COLO668 (cell line): ENCODE measurements at regions not wholly inside any gene's neighbourhood (a gene's known extent, or its start where the extent isn't known, plus 50 kb on each side); places are given as distances from the start of the nearest gene placed in this dataset.

Experiments
- DNase-seq: peaks from one replicate; lab custom pipeline; 2025; ENCODE audit not compliant: unreplicated experiment; lab: John Stamatoyannopoulos, UW

DNA sequence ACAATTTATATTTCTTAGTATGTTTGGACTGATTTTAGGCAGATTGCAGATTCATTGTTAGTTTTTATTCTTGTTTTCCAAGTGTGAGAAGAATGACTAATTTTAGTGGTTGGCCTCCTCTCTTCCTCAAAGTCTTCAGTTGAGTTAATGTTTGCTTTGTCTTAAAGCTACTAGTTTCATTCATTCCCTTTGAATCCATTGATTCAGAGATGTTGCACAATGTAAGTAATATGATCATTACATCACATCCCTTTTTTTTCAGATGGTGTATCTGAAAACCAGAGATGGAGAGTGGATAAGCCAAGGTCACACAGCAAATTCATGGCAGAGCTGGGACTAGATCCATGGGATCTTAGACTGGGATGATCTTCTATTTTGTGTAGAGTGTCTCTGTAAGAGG, 577.5 kb downstream of the BCL11B start:
- no peak for DNase-seq

DNA sequence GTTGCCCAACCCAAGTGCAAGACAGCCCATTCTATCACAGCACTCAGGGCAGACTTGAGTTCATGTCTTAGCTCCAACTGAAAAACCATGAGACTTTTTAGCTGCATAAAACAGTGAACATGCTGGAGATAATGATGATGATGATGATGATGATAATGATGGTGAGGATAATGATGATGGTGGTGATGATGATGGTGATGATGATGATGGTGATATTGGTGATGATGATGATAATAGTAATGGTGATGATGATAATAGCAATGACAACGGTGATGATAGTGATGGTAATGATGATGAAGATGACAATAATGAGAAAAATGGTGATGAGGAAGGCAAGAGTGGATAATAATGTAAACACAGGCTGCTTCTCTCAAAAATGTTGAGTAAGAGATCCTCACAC, 576.2 kb downstream of the BCL11B start:
- DNase-seq: no peak

DNA sequence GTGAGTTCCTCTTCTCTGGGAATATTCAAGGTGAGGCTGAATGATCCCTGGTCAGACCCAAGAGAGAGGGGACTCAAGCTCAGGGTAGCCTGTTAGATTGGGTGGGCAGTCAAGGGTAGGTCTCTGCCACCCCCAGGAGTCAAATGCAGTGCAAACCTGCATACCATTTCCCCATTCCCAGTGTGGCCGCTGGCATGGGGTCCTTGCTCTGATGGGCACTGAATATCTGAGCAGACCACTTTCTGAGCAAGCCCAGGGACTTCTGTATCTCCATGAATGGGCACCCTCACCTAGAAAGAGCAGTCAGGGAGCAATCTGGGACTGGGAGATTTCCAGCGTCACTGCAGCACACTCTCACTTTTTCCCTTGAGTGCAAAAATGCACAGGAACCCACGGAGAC, 573.7 kb downstream of the BCL11B start:
- no peak for DNase-seq

DNA sequence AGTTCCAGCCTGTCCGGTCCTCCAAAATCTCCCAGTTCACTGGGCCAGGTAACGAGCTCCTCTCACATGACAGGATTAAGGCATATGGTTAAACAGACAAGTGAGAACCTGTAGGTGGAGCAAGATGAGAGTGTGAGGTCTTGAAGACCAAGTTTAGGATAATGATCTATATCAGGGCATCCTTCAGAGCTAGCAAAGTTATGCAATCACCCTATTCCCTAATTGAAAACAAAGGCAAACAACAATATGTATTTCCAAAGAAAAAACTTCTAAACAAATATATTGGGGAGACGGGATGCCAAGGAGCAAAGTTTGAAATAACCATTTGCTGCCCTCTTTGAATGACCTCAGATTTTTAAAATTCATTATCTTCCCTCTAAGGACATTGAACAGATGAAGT, 571.2 kb downstream of the BCL11B start:
- DNase-seq: no peak

DNA sequence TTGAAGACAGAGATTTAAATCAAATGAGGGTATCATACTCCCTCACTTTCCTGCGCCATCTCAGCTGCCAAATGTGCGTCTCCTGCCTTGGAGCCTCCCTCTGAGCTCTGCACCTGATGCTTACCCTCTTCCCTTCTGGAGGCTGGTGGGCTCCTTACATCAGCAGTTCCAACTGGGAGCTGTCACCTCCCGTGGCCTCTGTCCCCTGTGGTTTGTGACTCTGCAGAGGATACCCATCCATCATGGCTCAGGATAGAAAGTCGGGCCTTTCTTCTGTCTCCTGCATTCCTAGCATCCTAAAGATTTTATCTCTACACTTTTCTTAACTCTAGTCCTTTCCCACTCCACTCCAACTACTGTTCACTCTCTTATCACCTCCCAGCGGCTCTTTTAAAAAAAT, 570.6 kb downstream of the BCL11B start:
- no peak for DNase-seq

DNA sequence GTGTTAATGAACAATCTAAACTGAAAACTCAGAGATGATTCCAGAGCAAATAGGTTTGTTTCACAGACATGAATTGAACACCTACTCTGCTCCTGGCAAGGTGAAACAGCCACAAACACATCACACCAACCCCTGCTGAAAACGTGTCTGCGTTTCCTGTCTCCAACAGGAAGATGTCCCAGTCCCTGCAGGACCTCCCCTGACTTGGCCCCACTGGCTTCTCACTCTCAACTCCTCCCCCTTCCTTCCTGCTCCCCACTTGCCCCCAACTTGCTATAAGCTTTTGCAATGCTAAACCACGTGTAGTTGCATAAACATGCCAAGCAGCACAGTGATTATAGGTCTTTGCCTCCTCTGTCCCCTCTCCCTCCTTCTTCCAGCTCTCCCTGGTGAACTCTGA, 567.6 kb downstream of the BCL11B start:
- DNase-seq: no peak

DNA sequence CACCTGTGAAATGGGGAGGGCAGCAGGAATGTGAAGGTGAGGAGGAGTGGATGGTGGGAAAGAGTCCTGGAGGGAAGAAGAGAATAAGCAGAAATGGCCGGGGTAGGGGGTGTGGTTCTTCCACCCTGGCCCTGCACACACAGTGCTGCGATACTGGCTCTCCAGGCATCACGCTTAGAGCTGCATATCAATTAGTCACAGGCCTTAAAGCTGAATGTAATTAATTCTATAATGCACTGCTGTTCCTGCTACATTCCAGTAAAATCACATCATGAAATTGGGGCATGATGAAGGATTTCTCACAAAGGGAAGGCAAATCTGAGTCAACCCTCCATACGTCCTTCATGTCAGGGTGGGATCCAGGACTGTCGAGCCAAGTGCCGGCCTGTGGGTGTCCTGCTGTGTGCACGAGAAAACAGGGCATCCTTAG, 566.1 kb downstream of the BCL11B start:
- no peak for DNase-seq

DNA sequence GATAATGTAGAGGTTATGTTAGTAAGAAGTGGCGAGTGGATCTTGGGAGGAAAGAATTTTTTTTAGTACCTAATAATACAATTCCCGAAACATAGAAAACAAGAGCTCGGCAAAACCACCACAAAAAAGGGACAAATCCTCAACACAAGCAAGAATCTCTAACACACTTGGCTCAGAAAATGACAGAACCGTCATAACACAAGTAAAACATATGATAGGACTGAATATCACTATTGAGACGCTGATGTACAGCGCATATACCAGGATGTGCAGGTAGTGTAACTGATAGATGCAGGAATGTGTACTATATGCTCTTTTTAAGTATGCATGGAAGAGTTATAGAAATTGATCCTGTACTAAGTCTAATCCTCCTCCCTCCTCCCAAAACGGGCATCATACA, 564.5 kb downstream of the BCL11B start:
- DNase-seq: no peak

DNA sequence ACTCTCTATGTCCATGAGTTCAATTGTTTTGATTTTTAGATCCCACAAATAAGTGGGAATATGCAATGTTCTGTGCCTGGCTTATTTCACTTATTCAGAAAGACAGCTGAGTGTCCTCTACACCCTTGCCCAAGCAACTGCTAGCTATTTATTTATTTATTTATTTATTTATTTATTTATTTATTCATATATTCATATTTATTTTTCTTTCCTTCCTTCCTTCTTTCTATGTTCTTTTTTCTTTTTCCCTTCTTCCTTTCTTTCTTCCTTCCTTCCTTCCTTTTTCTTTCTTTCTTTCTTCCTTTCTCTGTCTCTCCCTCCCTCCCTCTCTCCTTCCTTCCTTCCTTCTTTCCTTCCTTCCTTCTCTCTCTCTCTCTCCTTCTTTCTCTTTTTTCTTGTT, 563.4 kb downstream of the BCL11B start:
- DNase-seq: no peak

DNA sequence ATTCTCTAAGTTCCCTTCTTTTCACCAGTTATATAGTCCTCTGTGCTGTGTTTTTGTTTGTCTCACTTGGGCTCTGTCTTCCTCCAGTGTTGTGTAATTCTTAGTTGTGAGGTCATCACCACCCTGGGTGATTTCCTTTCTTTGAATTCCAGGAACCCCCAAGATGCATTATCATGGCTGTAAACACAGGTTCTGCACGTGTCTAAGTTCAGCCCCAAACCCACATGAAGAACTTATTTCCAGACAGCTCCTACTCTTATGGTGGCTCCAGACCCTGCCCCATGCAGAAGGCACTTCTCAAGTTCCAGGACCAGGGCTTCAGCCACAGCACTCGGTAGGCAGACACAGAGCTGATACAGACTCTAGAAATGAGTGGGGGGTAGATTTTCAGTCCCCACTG, 560.5 kb downstream of the BCL11B start:
- no peak for DNase-seq

DNA sequence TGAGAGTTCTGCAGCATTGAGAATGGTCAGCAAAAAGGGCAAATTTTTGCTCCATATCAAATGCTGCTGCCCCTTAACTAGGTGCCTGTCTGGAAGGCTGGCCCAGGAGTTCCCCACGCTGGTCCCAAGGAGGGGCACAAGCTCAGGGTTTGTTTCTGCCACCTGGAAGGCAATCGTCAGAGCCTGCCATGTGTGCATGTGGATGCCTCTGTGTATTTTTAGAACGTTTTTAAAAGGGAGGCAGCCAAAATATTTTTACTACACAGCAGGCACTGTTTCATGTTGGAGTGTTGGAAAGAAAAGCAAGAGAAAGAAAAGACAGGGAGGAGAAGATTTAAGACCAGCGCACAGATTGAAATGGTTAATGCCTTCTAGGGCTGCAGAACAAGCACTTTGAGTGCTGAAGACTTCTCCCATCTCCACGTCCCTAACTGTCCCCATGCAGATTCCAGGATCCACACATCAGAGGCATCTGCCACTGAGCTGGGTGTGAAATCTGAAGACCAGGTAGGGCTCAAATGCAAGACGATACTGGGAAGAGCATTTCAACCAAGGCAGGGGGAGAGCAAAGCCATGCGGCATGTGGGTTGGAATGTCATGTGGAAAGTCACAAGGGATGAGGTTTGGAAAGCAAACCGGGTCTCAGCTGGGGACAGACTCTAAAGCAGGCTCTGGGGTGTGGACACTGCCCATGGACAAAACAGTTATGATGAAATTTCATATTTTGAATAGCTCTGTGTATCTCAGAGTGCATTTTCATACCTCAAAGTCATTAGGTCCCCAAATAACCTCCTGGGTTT, 557.2 kb downstream of the BCL11B start:
- no peak for DNase-seq

DNA sequence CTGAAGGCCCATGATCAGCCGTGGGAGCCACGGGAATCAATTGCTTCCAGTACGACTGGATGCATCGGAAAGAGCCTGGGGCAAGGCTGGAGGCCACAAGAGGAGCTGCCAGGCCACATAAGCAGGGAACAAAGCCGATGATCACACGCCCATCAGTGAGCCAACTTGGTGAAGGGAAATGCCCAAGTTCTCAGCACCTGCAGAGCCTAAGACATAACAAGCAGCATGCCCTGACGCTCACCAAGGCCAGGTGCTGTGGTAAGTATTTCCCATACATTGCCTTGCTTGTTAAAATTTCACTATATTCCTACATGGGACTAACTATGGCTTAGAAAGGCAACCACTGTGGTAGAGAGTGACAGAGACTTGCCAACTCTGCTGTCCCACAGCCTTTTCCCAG, 555.9 kb downstream of the BCL11B start:
- DNase-seq: no peak

DNA sequence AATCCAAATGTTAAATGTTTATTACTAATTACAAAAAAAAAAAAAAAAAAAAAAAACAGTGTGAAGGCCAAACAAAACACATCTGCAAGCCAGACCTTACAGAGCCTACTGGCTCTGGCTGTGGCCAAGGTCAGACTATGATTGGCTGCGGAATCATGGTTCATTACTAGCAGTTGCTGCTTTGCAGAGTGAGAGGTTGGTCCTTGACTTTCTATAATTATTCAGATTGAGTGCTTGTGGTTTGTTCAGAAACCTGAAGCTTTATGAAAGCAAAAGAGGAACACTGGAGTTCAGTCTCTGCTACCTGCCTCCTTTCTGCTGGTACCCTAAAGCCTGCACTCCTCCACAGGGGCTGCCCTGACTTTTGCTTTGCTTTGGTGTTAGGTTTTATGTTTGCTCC, 550.9 kb downstream of the BCL11B start:
- no peak for DNase-seq

DNA sequence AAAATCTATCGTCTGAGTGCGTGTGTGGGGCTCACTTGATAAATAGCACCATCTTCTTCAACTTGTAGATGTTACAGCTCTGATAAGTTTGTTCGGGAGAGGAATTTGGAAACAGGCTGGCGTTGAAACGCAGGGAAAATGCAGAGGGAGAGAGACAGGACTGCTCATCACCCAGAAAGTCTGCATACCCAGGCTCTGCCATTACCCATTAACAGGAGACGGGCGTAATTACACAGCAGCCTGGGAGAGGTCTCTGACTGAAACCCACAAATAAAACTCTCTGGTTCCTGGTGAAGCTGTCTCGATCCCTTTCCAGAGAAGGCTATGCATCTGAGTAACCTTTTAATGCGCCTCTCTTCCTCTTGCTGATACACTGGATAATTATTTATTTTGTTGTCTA, 547.3 kb downstream of the BCL11B start:
- DNase-seq: no peak

DNA sequence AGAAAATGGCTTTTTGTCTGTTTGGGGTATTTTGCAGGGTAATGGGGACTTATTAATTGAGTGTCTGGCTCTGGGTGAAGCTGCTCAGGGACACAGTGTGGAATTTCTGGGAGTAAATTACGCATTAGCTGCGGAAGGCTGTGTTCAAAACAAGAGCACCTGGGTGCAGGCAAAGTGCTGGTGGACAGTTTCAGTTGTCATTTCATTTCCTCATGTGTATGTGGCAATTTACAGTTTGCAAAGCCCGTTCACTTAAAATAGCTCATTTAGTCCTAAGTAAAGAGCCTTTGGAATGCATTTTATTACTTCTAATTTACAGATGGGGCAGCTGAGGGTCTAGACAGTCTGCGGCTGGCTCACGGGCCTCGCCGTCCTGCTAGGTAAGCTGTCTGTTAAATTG, 546.8 kb downstream of the BCL11B start:
- DNase-seq: no peak

DNA sequence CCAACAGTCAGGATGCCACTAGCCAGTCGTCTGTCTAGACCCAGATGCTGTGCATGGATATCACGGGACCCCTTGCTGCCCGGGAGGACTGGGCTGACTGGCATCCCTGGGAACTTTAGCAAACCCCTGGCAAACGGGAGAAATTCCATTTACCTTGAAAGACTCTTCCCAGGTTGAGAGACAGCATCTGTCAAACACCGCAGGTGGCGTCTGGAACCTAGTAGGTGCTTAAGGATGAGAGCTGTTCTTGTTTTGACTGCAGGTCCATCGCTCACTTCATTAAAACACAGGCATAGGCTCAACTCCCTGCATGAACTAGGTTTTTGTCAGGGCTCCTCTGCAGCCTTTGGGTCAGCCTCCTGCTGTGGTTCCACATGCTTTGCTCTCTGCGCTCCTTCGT, 546.3 kb downstream of the BCL11B start:
- no peak for DNase-seq

DNA sequence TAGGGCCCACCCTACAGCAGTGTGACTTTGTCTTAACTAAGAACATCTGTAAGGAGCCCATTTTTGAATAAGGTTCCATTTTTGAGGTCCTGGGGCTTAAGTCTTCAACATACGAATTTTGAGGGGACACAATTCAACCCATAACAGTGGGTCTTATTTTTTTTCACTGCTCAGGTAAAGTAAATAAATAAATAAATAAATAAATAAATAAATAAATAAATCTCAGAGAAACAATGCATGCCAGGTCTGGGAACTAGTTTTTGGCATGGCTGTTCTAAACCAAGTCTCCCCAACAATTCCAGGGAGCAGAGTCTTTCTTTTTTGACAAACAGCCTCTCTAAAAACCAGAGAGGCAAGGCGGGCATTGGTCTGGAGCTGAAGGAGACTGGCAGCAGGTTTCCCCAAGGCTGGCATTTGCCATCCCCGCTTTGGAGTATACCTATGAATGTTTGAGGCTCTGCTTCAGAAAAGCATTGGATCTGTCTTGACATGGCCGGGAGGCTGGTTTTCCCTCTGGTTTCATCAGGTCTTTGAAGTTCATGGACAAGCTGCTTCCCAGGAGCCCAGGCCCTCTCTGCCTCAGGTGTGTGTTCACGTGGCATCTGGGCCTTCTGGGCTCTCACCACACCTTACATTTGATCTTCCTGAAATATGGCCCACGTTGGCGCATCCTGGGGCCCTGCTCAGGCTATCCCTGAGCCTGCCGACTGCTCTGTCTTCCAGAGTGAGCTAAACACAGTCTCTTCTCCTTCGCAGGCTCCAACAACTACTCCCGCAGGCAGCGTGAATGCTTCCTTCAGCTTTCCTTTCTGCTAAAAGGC, 545.2 kb downstream of the BCL11B start:
- DNase-seq: no peak

DNA sequence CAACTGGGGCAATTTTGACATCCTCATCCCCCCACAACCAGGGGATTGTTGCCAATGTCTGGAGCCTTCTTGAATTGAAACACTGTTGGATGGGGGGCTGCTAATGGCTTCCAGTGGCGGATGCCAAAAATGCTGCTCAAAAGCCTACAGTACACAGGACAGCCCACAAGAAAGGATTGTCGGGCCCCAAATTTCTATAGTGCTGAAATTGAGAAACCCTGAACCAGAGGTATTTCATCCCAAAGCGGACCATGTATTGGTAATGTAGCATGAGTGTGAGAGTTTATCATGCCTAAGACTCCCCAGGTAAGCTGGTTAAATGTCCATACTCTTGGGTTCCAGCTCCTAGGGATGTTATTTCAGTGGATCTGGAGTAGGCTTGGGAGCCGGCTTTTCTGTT, 544.0 kb downstream of the BCL11B start:
- DNase-seq: no peak

DNA sequence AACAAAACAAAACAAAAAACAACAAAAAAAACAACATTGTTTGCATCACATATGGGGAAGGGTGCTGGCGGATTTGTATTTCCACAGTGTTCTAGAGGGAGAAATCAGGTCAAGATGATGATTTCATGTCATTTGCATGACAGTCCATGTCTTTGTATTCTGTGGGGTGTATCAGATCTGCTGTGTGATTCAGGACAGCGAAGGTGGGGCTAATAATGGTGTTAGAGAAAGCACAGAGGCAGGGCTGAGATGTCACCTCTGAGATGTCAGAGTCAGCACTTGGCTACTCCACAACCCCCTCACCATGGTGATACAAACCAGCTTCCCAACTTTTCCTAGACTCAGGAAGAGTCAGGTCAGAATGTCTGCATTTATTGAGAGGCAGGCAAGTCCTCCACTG, 543.2 kb downstream of the BCL11B start:
- no peak for DNase-seq

DNA sequence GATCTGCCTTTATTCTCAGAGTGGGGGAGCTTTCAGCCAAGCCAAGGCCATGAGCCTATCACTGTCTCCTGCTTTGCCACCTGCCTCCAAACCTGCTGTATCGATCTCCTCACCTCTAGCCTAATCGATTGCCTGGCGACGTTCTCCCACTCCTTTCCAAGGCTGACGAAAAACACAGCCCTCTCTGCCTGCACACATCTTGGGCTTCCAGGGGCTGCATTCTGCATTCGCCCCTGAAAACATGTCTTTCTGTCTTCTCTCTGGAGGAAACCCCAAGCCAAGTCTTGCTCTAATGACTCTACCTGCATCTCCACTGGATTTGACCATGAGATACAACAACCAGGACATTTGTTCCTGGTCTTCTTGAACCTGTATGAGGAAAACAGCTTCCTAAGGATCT, 540.7 kb downstream of the BCL11B start:
- DNase-seq: no peak

DNA sequence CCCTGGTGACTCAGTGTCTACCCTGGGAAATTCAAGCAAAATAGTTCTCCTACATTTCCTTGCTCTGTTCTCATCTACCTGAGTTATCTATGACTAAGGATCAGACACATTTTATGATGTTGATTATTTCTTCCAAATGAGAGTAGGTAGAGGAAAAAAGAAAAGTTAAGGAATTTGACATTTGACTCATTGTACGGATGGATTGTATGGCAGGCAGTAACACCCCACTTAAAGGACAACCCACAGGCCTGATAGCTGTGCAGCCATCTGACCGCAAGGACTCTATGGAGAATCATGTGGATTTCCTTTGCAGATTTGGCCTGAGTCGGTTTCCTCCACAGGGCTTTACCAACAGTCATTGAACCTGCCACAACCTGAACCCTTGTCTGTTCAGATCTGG, 540.3 kb downstream of the BCL11B start:
- DNase-seq: no peak

DNA sequence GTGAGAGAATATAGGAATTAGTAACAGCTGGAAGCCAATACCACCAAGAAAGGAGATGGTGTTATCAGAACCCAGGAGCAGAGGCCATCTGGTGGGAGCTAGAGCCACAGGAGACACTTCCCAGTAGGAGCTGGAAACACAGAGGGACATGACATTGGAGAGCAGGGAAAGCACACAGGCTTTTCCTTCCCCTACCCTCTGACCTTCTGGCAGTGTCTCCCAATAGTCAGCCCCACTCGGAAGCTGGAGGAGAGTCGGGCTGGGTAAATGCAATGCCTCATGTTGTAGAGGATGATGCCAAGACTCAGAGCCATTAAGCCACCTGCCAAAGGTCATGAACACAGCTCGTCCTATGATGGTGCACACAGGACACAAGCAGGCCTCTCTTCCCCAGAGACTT, 538.5 kb downstream of the BCL11B start:
- no peak for DNase-seq
